ENCODE measurements at regions not wholly inside any gene's neighbourhood (a gene's known extent, or its start where the extent isn't known, plus 50 kb on each side); places are given as distances from the start of the nearest gene placed in this dataset.
A peak's percentile ranks its signal among the peaks of the same experiment; 100 is the strongest.

DNA sequence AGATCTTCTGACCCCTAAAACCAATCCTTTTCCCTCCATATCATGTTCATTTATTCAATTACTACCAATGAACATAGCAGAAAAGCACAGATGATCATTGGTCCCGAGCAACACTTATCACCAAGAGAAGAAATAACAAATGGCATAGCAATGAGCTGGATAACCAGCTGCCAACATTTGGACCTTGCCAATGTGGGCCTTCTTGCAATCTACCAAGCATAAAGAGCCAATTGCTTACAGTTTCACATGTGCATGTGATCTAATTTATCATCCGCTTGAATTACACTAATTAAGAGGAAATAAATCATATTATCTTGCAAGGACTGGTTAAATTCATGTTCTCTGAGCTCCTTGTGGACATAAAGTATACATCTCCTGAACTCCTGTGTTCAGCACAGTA lies 134.8 kb upstream of the HMGA2 start:
- H3K4me3 ChIP-seq (replicated peaks; ENCODE audit: low read depth, low read length), result no peak overlapping the region
- TF ChIP-seq, protein P1, sequence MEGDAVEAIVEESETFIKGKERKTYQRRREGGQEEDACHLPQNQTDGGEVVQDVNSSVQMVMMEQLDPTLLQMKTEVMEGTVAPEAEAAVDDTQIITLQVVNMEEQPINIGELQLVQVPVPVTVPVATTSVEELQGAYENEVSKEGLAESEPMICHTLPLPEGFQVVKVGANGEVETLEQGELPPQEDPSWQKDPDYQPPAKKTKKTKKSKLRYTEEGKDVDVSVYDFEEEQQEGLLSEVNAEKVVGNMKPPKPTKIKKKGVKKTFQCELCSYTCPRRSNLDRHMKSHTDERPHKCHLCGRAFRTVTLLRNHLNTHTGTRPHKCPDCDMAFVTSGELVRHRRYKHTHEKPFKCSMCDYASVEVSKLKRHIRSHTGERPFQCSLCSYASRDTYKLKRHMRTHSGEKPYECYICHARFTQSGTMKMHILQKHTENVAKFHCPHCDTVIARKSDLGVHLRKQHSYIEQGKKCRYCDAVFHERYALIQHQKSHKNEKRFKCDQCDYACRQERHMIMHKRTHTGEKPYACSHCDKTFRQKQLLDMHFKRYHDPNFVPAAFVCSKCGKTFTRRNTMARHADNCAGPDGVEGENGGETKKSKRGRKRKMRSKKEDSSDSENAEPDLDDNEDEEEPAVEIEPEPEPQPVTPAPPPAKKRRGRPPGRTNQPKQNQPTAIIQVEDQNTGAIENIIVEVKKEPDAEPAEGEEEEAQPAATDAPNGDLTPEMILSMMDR (IDR thresholded peaks at IDR 0.05; ENCODE audit: low read length, missing control alignments), result no peak
- DNase-seq (ENCODE audit: low read depth), result no peak

DNA sequence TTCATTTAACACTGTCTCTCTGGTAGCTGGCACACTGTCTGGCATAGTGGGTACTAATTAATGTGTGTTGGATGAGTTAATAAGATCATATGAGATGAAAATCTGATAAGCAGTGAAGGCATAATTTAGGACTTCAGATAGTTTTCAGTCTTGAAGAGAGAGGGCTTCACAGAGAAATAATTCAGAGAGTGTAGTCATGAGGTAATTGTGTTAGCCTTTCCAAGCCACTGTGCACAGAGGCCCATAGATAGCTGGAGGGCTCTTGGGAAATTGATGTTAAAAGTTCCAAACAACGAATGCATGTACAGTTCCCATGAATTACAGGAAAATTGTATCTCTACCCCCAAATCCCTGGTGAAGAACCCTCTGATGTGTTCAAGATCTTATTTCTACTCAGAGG lies 133.8 kb upstream of the HMGA2 start:
- TF ChIP-seq, protein P1 (IDR thresholded peaks at IDR 0.05; ENCODE audit: low read length, missing control alignments), result no peak
- DNase-seq (ENCODE audit: low read depth), result no peak
- H3K4me3 ChIP-seq (replicated peaks; ENCODE audit: low read depth, low read length), result no peak overlapping the region

DNA sequence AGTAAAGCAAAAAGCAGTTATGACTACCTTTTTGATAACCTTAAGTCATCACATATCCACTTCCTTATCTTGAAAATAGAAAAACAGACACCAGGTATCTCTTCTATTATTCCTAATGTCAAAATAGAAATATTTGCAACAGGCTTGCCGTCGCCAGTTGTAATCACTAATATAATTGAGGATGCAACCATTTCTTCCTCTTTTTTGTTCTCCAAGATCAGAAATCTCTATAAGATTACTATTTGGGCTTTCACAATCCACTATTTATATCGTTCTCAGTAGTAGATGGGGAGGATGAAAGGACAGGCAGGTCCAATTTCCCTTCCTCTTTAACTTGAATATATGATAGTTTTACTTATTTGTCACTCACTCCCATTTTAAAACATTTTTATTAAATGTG lies 130.2 kb upstream of the HMGA2 start:
- TF ChIP-seq, protein P1 (IDR thresholded peaks at IDR 0.05; ENCODE audit: low read length, missing control alignments), result no peak
- no peak for DNase-seq (ENCODE audit: low read depth)

DNA sequence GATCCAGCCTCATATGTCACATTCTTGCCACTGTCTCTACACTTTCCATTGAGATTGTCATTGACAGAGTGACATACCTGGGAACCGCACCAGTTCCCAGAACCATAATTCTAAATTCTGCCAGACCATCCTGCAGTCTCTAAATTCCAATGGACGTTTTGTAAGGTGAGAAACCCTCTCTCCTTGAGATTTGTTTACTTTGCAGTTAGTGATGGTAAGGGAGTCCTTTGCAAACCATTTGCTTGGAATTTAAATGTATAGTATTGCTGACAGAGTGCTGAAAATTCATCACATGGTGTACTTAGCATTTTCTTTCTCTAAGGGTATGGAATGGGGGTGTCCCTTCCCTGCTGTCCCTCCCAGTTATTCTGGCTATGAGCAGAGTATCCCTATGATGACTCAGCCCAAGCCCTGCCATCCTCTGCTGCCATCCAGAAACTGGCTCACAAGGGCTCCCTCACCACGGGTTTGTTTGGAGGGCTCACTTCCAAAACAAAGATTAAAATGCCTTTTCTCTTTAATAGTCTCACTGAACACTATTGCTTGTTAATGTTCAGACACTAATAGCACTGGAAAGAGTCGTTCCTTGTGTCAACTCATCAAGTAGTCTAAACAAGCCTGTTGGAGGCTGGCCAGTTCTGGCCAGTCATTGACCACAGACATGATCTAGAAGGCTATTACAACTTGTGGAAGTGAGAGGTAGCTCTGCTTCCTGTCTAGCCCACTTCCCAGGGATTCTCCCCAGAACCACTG lies 129.0 kb upstream of the HMGA2 start:
- TF ChIP-seq, protein P1 (IDR thresholded peaks at IDR 0.05; ENCODE audit: low read length, missing control alignments), result no peak
- DNase-seq (ENCODE audit: low read depth), result peak; percentile 92
- no peak overlapping the region for H3K4me3 ChIP-seq (replicated peaks; ENCODE audit: low read depth, low read length)

More for the DNA sequence above, 130.2 kb upstream of the HMGA2 start:
- no peak overlapping the region for H3K4me3 ChIP-seq (replicated peaks; ENCODE audit: low read depth, low read length)

DNA sequence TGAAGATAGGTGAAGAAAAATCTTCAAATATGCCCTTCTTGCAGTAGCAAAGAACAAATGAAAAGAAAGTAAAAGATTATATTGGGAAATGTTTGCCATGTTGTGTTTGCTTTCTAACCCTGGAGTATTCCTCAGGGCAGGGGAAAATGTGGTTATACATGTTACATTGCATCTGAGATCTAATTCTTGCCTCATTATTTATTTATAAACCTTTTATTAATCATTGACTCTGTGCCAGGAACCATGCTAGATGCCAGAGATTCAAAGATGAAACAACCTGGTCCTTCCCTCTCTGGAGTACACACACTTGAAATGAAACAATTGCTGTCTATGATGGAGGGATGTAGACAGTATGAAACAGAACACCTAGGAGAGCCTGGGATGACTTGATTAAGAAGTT lies 128.1 kb upstream of the HMGA2 start:
- no peak for DNase-seq (ENCODE audit: low read depth)
- no peak overlapping the region for H3K4me3 ChIP-seq (replicated peaks; ENCODE audit: low read depth, low read length)
- TF ChIP-seq, protein P1 (IDR thresholded peaks at IDR 0.05; ENCODE audit: low read length, missing control alignments), result no peak

DNA sequence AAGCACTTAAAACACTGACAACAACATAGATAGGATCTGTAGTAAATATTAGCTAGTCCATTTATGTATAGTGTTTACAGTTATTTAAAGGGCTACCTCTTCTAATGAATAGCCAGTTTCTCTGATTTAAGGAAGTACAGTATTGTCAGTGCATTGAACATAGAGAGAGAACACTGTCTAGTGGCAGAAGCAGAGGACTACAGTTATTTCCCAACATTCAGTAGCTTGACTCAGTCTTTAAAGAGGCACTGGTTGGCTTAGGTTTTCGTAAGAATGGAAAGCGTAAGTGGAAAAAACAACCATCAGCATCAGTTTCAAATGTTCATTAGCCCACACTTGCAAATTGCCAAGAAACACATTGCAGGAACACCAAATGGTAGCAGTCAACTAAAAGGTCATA lies 125.0 kb upstream of the HMGA2 start:
- TF ChIP-seq, protein P1 (IDR thresholded peaks at IDR 0.05; ENCODE audit: low read length, missing control alignments), result peak; percentile 63
- DNase-seq (ENCODE audit: low read depth), result peak; percentile 75
- no peak overlapping the region for H3K4me3 ChIP-seq (replicated peaks; ENCODE audit: low read depth, low read length)

DNA sequence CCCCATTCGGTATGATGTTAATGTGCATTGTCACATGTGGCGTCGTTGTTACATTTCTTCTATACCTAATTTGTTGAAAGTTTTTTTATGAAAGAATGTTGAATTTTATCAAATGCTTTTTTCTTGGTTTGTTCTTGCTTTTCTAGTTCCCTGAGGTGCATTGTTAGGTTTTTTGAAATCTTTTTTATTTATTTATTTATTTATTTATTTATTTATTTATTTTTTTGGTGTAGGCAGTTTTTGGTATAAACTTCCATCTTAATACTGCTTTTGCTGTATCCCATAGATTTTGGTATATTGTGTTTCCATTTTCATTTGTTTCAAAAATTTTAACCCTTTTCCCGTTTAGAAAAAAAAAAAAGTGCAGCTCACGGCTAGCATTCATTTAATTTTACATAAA lies 121.1 kb upstream of the HMGA2 start:
- no peak overlapping the region for H3K4me3 ChIP-seq (replicated peaks; ENCODE audit: low read depth, low read length)
- DNase-seq (ENCODE audit: low read depth), result no peak
- TF ChIP-seq, protein P1 (IDR thresholded peaks at IDR 0.05; ENCODE audit: low read length, missing control alignments), result no peak

Data from fibroblast of pulmonary artery (primary cell).